OCI-LY1 (cell line): ENCODE measurements at regions not wholly inside any gene's neighbourhood (a gene's known extent, or its start where the extent isn't known, plus 50 kb on each side); places are given as distances from the start of the nearest gene placed in this dataset.
"Not testable (repeated sequence)": the region's sequence is repeated elsewhere in the genome, so short reads cannot be mapped to it uniquely, and the experiment has no call there.

ENCODE experiments used
- H2AFZ ChIP-seq: fragments of 200-600 bp; sonication (generic), shearing (Covaris generic); 2 replicates; pipeline ENCODE4 v1.6.0; 2014; ENCODE audit warnings: antibody characterized with exemption, mild to moderate bottlenecking, low read length
- H3F3A ChIP-seq: fragments of 200-600 bp; sonication (generic), shearing (Covaris generic); 2 replicates; pipeline ENCODE4 v1.6.0; 2014; ENCODE audit warnings: mild to moderate bottlenecking, antibody characterized with exemption, low read length, moderate library complexity; ENCODE audit not compliant: insufficient read depth
- H3K27ac ChIP-seq: fragments of 200-600 bp; sonication (generic); 2 replicates; pipeline ENCODE4 v1.5.1; 2014; ENCODE audit warnings: low read length, mixed run types, mild to moderate bottlenecking, low read depth; ENCODE audit not compliant: poor library complexity, severe bottlenecking
- H3K27me3 ChIP-seq: fragments of 200-600 bp; sonication (generic); 2 replicates; pipeline ENCODE4 v1.6.0; 2014; ENCODE audit warnings: antibody characterized with exemption, mild to moderate bottlenecking, low read length, moderate library complexity; ENCODE audit not compliant: insufficient read depth
- H3K36me3 ChIP-seq: fragments of 200-600 bp; sonication (generic); 2 replicates; pipeline ENCODE4 v1.6.1; 2014; ENCODE audit warnings: mild to moderate bottlenecking, antibody characterized with exemption, low read length, moderate library complexity, mixed read lengths; ENCODE audit not compliant: insufficient read depth
- H3K4me1 ChIP-seq: fragments of 200-600 bp; sonication (generic); 2 replicates; pipeline ENCODE4 v1.5.1; 2014; ENCODE audit warnings: mild to moderate bottlenecking, low read length, moderate library complexity; ENCODE audit not compliant: insufficient read depth, severe bottlenecking
- H3K4me2 ChIP-seq: fragments of 200-600 bp; sonication (generic), shearing (Covaris generic); 2 replicates; pipeline ENCODE4 v1.6.1; 2014; ENCODE audit warnings: low read length
- H3K4me3 ChIP-seq: fragments of 200-600 bp; sonication (generic); 2 replicates; pipeline ENCODE4 v1.5.1; 2014; ENCODE audit warnings: low read length, low read depth, mild to moderate bottlenecking, mixed read lengths; ENCODE audit not compliant: poor library complexity, severe bottlenecking
- H3K79me2 ChIP-seq: fragments of 200-600 bp; shearing (Covaris generic); 2 replicates; pipeline ENCODE4 v1.6.1; 2016; ENCODE audit warnings: mixed run types, low read length, mixed read lengths; ENCODE audit not compliant: insufficient read depth
- H3K9ac ChIP-seq: fragments of 200-600 bp; sonication (generic), shearing (Covaris generic); 2 replicates; pipeline ENCODE4 v1.6.1; 2014; ENCODE audit warnings: mild to moderate bottlenecking, low read length, mixed read lengths
- H3K9me2 ChIP-seq: fragments of 200-600 bp; sonication (generic), shearing (Covaris generic); 2 replicates; pipeline ENCODE4 v1.6.1; 2014; ENCODE audit warnings: low read depth, mild to moderate bottlenecking, low read length, mixed read lengths
- H3K9me3 ChIP-seq: fragments of 200-600 bp; shearing (Covaris generic); 2 replicates; pipeline ENCODE4 v1.6.1; 2014; ENCODE audit warnings: low read length, mixed read lengths
- H4K20me1 ChIP-seq: fragments of 200-600 bp; sonication (generic), shearing (Covaris generic); 2 replicates; pipeline ENCODE4 v1.6.0; 2016; ENCODE audit warnings: mild to moderate bottlenecking, low read length; ENCODE audit not compliant: insufficient read depth
- EZH2 ChIP-seq: fragments of 200-600 bp; sonication (generic), shearing (Covaris generic); IDR thresholded peaks from 2 replicates; pipeline ENCODE4 v1.8.0; 2017; ENCODE audit warnings: borderline replicate concordance, mixed run types, mild to moderate bottlenecking, antibody characterized with exemption, low read length, moderate library complexity, mixed read lengths
- TF ChIP-seq, protein P1 (sequence below): fragments of 200-600 bp; sonication (generic), shearing (Covaris generic); IDR thresholded peaks from 2 replicates; pipeline ENCODE4 v1.5.1; 2017; ENCODE audit warnings: mild to moderate bottlenecking, antibody characterized with exemption, low read length, moderate library complexity, mixed read lengths

DNA sequence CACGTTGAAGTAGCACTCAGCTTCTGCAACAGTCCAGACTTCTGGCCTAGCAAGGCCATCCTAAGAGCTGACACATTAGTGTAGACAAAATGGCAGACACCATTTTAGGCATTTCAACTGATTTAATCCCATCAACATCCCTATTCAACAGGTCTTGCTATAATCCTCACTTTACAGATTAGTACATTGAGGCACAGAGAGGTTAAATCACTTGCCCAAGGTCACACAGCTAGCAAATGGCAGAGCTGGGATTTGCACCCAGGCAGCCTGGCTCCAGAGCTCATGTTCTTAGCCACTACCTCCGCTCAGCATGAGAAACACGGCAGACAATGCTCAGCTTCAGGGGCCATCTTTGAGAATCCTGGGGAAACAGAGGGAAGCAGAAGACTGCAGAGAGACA lies 107.9 kb upstream of the TRIM2 start:
- Histone ChIP-seq H3F3A (no peaks in the 10 kb centered on the region), H3K27ac (no peak overlapping the region), H3K4me2 (no peak overlapping the region), H3K4me1 (no peaks in the 10 kb centered on the region), H3K4me3 (no peak overlapping the region), H4K20me1 (no peaks in the 10 kb centered on the region), H2AFZ (no peak overlapping the region), H3K9me2 (no peaks in the 10 kb centered on the region), H3K36me3 (no peaks in the 10 kb centered on the region), H3K79me2 (no peaks in the 10 kb centered on the region), H3K9me3 (no peaks in the 10 kb centered on the region), H3K27me3 (no peaks in the 10 kb centered on the region), H3K9ac (no peak overlapping the region)
- no peak for TF ChIP-seq EZH2
- TF ChIP-seq, protein P1, sequence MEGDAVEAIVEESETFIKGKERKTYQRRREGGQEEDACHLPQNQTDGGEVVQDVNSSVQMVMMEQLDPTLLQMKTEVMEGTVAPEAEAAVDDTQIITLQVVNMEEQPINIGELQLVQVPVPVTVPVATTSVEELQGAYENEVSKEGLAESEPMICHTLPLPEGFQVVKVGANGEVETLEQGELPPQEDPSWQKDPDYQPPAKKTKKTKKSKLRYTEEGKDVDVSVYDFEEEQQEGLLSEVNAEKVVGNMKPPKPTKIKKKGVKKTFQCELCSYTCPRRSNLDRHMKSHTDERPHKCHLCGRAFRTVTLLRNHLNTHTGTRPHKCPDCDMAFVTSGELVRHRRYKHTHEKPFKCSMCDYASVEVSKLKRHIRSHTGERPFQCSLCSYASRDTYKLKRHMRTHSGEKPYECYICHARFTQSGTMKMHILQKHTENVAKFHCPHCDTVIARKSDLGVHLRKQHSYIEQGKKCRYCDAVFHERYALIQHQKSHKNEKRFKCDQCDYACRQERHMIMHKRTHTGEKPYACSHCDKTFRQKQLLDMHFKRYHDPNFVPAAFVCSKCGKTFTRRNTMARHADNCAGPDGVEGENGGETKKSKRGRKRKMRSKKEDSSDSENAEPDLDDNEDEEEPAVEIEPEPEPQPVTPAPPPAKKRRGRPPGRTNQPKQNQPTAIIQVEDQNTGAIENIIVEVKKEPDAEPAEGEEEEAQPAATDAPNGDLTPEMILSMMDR: no peak

- no peaks in the 10 kb centered on the region for H3F3A ChIP-seq
Observed at GRCh38 chr4:153098427-153098826, 105.8 kb upstream of the TRIM2 start.

GRCh38 chr4:153099391-153100140 lies 104.7 kb upstream of the TRIM2 start:
- Histone ChIP-seq H3K9me3 (no peaks in the 10 kb centered on the region), H2AFZ (no peak overlapping the region), H4K20me1 (no peaks in the 10 kb centered on the region), H3K27me3 (no peaks in the 10 kb centered on the region), H3K4me3 (no peak overlapping the region), H3K9ac (no peak overlapping the region), H3K36me3 (no peaks in the 10 kb centered on the region; the same call in 1 of the 2 replicates), H3K79me2 (no peaks in the 10 kb centered on the region), H3F3A (no peaks in the 10 kb centered on the region), H3K4me1 (no peaks in the 10 kb centered on the region), H3K9me2 (no peaks in the 10 kb centered on the region), H3K27ac (no peak overlapping the region), H3K4me2 (no peak overlapping the region)
- no peak for TF ChIP-seq EZH2
- TF ChIP-seq, protein P1: no peak

More at GRCh38 chr4:153098427-153098826, 105.8 kb upstream of the TRIM2 start:
- no peaks in the 10 kb centered on the region for H3K4me1 ChIP-seq
- no peaks in the 10 kb centered on the region for H4K20me1 ChIP-seq
- H3K27me3 ChIP-seq: no peaks in the 10 kb centered on the region
- H3K27ac ChIP-seq: no peak overlapping the region
- H3K4me3 ChIP-seq: no peak overlapping the region
- H3K9me2 ChIP-seq: no peaks in the 10 kb centered on the region
- TF ChIP-seq EZH2: no peak
- TF ChIP-seq, protein P1: no peak
- H3K9ac ChIP-seq: no peak overlapping the region
- no peaks in the 10 kb centered on the region for H3K79me2 ChIP-seq
- H3K36me3 ChIP-seq: no peaks in the 10 kb centered on the region
- no peaks in the 10 kb centered on the region for H3K9me3 ChIP-seq
- H3K4me2 ChIP-seq: no peak overlapping the region
- no peak overlapping the region for H2AFZ ChIP-seq

DNA sequence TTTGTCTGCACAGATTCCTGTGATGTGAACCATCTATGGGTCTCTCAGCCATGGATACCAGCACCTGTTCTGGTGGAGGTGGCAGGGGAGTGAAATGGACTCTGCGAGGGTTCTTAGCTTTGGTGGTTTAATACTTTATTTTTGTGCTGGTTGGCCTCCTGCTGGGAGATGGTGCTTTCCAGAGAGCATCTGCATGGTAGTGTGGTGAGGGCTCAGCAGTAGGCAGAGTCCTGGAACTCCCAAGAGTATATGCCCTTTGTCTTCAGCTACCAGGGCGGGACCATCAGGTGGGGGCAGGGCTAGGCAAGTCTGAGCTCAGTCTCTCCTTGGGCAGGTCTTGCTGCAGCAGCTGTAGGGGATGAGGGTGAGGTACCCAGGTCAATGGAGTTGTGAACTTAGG lies 97.5 kb upstream of the TRIM2 start:
- not testable (repeated sequence) for H3K27ac ChIP-seq, H4K20me1 ChIP-seq, H3K4me2 ChIP-seq, H3F3A ChIP-seq, H3K9ac ChIP-seq, H3K27me3 ChIP-seq, H3K4me1 ChIP-seq, H3K9me2 ChIP-seq, H3K79me2 ChIP-seq, H3K9me3 ChIP-seq, H3K4me3 ChIP-seq, H3K36me3 ChIP-seq, H2AFZ ChIP-seq
